ENCODE measurements at regions not wholly inside any gene's neighbourhood (a gene's known extent, or its start where the extent isn't known, plus 50 kb on each side); places are given as distances from the start of the nearest gene placed in this dataset.

- no TSS peak for BruUV-seq (replicated peaks)
- no peaks in the 10 kb centered on the region for H3K4me1 ChIP-seq (ENCODE audit: insufficient read depth, low read length)
- no peak overlapping the region for H3K27ac ChIP-seq (ENCODE audit: low read length)
- H2AFZ ChIP-seq (ENCODE audit: low read length), result no peak overlapping the region
- H3K4me2 ChIP-seq (ENCODE audit: low read length), result no peak overlapping the region
- no peak for TF ChIP-seq EZH2 (IDR thresholded peaks at IDR 0.05; ENCODE audit: low read length, unreplicated experiment)
- TF ChIP-seq EZH2phosphoT487 (IDR thresholded peaks at IDR 0.05; ENCODE audit: borderline replicate concordance, low read length), result no peak
- no peak for TF ChIP-seq CTCF (conservative IDR thresholded peaks at IDR 0.05; ENCODE audit: low read depth, low read length)
- no peak for DNase-seq
- POLR2A ChIA-PET (ENCODE audit: unreplicated experiment), result no interaction called here
- H3K9me2 ChIP-seq (replicated peaks; ENCODE audit: low read length), result no peaks in the 10 kb centered on the region
- H4K20me1 ChIP-seq (ENCODE audit: low read length), result no peaks in the 10 kb centered on the region
- H3K4me3 ChIP-seq (ENCODE audit: low read length), result no peak overlapping the region
- peaks cover 17% of the 10 kb centered on the region for H3K27me3 ChIP-seq (ENCODE audit: low read length)
- no peaks in the 10 kb centered on the region for H3K79me2 ChIP-seq (ENCODE audit: low read length)
- no peak overlapping the region for H3K9ac ChIP-seq (ENCODE audit: low read length)
- intact Hi-C loops (cut with micrococcal nuclease), result no loop called here
- H3F3A ChIP-seq (ENCODE audit: low read length, unreplicated experiment), result no peaks in the 10 kb centered on the region
- no peaks in the 10 kb centered on the region for H3K36me3 ChIP-seq (ENCODE audit: low read depth, low read length)
- CTCF ChIA-PET, result no interaction called here
- ATAC-seq, result no peak
- no peaks in the 10 kb centered on the region for H3K9me3 ChIP-seq (ENCODE audit: low read length)
Measured at GRCh38 chr2:174690026-174690425, 74.2 kb downstream of the CHRNA1 start.

- intact Hi-C loops (cut with micrococcal nuclease), result loop anchor here (1.0 to 2.0 kb wide), 3 partner anchors 83 to 225 kb away; no protein-coding TSS in a partner anchor
- H3K27me3 ChIP-seq (ENCODE audit: low read length), result peaks cover 30% of the 10 kb centered on the region
- no peak overlapping the region for H3K4me3 ChIP-seq (ENCODE audit: low read length)
- no peaks in the 10 kb centered on the region for H3K36me3 ChIP-seq (ENCODE audit: low read depth, low read length)
- no TSS peak for BruUV-seq (replicated peaks)
- ChIA-PET POLR2A (ENCODE audit: unreplicated experiment) (no interaction called here), CTCF (interaction anchor here (1.0 to 2.3 kb wide), 5 partner anchors 9 to 225 kb away, joined by 3 to 15 read pairs (median 3); no protein-coding TSS in a partner anchor)
- H3K9me2 ChIP-seq (replicated peaks; ENCODE audit: low read length), result no peaks in the 10 kb centered on the region
- no peak overlapping the region for H3K9ac ChIP-seq (ENCODE audit: low read length)
- peak overlapping the region; percentile 41; the same call in 1 of the 2 replicates for H2AFZ ChIP-seq (ENCODE audit: low read length)
- no peaks in the 10 kb centered on the region for H3K9me3 ChIP-seq (ENCODE audit: low read length)
- TF ChIP-seq CTCF (conservative IDR thresholded peaks at IDR 0.05; ENCODE audit: low read depth, low read length) (peak; percentile 69), EZH2phosphoT487 (IDR thresholded peaks at IDR 0.05; ENCODE audit: borderline replicate concordance, low read length) (no peak)
- no peaks in the 10 kb centered on the region for H3F3A ChIP-seq (ENCODE audit: low read length, unreplicated experiment)
- peak overlapping the region; percentile 30; the same call in 1 of the 2 replicates for H3K4me2 ChIP-seq (ENCODE audit: low read length)
- no peak overlapping the region for H3K27ac ChIP-seq (ENCODE audit: low read length)
- no peaks in the 10 kb centered on the region for H4K20me1 ChIP-seq (ENCODE audit: low read length)
- peak; percentile 60 for DNase-seq
- no peaks in the 10 kb centered on the region for H3K4me1 ChIP-seq (ENCODE audit: insufficient read depth, low read length)
- H3K79me2 ChIP-seq (ENCODE audit: low read length), result no peaks in the 10 kb centered on the region
- peak; percentile 74 for ATAC-seq
Measured at GRCh38 chr2:174688079-174688478, 76.2 kb downstream of the CHRNA1 start.

GRCh38 chr2:174686430-174686829 is 77.8 kb downstream of the CHRNA1 start:
- no peaks in the 10 kb centered on the region for H3K9me2 ChIP-seq (replicated peaks; ENCODE audit: low read length)
- no peaks in the 10 kb centered on the region for H3F3A ChIP-seq (ENCODE audit: low read length, unreplicated experiment)
- no peaks in the 10 kb centered on the region for H3K4me1 ChIP-seq (ENCODE audit: insufficient read depth, low read length)
- no peak overlapping the region for H3K27ac ChIP-seq (ENCODE audit: low read length)
- BruUV-seq (replicated peaks), result no TSS peak
- TF ChIP-seq EZH2phosphoT487 (IDR thresholded peaks at IDR 0.05; ENCODE audit: borderline replicate concordance, low read length) (no peak), EZH2 (IDR thresholded peaks at IDR 0.05; ENCODE audit: low read length, unreplicated experiment) (no peak), CTCF (conservative IDR thresholded peaks at IDR 0.05; ENCODE audit: low read depth, low read length) (no peak)
- no peak overlapping the region for H3K4me3 ChIP-seq (ENCODE audit: low read length)
- H3K27me3 ChIP-seq (ENCODE audit: low read length), result peaks cover 44% of the 10 kb centered on the region
- H3K9me3 ChIP-seq (ENCODE audit: low read length), result no peaks in the 10 kb centered on the region
- CTCF ChIA-PET, result no interaction called here
- no peaks in the 10 kb centered on the region for H3K79me2 ChIP-seq (ENCODE audit: low read length)
- no peak overlapping the region for H3K9ac ChIP-seq (ENCODE audit: low read length)
- intact Hi-C loops (cut with micrococcal nuclease), result no loop called here
- no peaks in the 10 kb centered on the region for H3K36me3 ChIP-seq (ENCODE audit: low read depth, low read length)
- POLR2A ChIA-PET (ENCODE audit: unreplicated experiment), result no interaction called here
- no peak overlapping the region for H3K4me2 ChIP-seq (ENCODE audit: low read length)
- DNase-seq (no peak), ATAC-seq (no peak)
- H4K20me1 ChIP-seq (ENCODE audit: low read length), result no peaks in the 10 kb centered on the region
- no peak overlapping the region for H2AFZ ChIP-seq (ENCODE audit: low read length)

Measured in PC-3 (cell line).